HepG2 (cell line): ENCODE measurements at regions not wholly inside any gene's neighbourhood (a gene's known extent, or its start where the extent isn't known, plus 50 kb on each side); places are given as distances from the start of the nearest gene placed in this dataset.

ENCODE experiments used
- EZH2 ChIP-seq: conservative IDR thresholded peaks from 2 replicates; pipeline ENCODE4 v1.6.1; 2012; ENCODE audit warnings: mild to moderate bottlenecking, low read depth, low read length, moderate library complexity
- HIVEP1 ChIP-seq: sonication (generic); formaldehyde crosslinking; IDR thresholded peaks from 2 replicates; pipeline ENCODE4 v1.4.0; 2020; ENCODE audit warnings: mild to moderate bottlenecking, missing genetic modification reagents
- HNRNPL ChIP-seq: fragments of 200-400 bp; formaldehyde crosslinking; IDR thresholded peaks from 2 replicates; pipeline ENCODE4 v1.6.1; 2017; ENCODE audit warnings: mild to moderate bottlenecking, low read depth, low read length
- MEIS2 ChIP-seq: sonication (generic); formaldehyde crosslinking; IDR thresholded peaks from 2 replicates; pipeline ENCODE4 v1.9.0; 2021; ENCODE audit warnings: mild to moderate bottlenecking, missing genetic modification reagents
- ZNF570 ChIP-seq: sonication (generic); formaldehyde crosslinking; IDR thresholded peaks from 2 replicates; pipeline ENCODE4 v1.4.0; 2020; ENCODE audit warnings: mild to moderate bottlenecking, missing genetic modification reagents, borderline replicate concordance

DNA sequence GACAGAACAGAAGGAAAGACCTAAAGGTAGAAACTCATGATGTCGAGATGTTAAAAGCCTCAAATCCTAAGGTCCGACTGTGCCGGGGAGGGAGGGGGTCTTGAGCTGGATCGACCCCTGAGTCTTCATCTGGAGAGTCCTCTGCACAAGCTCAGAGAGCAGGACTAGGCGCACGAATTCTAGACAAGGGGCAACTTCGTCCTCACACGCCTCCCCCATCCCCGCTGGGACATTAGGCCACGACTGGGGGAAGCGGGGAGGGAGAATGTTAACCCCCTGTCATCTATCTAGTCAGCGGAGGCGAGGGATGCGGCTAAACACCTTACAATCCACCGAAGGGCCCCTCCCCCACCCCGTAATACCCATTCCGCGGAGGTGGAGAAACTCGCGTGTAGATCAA, 94.7 kb downstream of the PRKAB2 start:
- TF ChIP-seq EZH2 = no peak
- TF ChIP-seq HNRNPL = no peak
- no peak for TF ChIP-seq MEIS2 (CRISPR knock-in tag)
- TF ChIP-seq HIVEP1 (CRISPR knock-in tag) = no peak
- TF ChIP-seq ZNF570 = no peak
